K562 (cell line): ENCODE measurements at regions not wholly inside any gene's neighbourhood (a gene's known extent, or its start where the extent isn't known, plus 50 kb on each side); places are given as distances from the start of the nearest gene placed in this dataset.

Experiments
- MITF ChIP-seq: IDR thresholded peaks from 2 replicates; pipeline ENCODE4 v1.6.1; 2014; ENCODE audit warnings: antibody characterized with exemption
- NR2C1 ChIP-seq, 2 experiments: fragments of 450-650 bp; IDR thresholded peaks; 2 replicates each; pipeline ENCODE4 v1.6.1; 2017; ENCODE audit warnings: mild to moderate bottlenecking in 2 of 2, antibody characterized with exemption in 1 of 2, inconsistent platforms in 1 of 2, missing compliant biosample characterization in 1 of 2, missing genetic modification characterization in 1 of 2
- PRDM10 ChIP-seq: fragments of 450-650 bp; IDR thresholded peaks from 2 replicates; pipeline ENCODE4 v1.6.1; 2018; ENCODE audit not compliant: partially characterized antibody
- ZNF407 ChIP-seq: fragments of 450-650 bp; IDR thresholded peaks from 2 replicates; pipeline ENCODE4 v1.6.1; 2016; ENCODE audit warnings: low read depth

- TF ChIP-seq ZNF407 (no peak), MITF (no peak), NR2C1 (IDR thresholded peaks at IDR 0.05) (no peak), NR2C1 (tag; IDR thresholded peaks at IDR 0.05) (no peak), PRDM10 (peak; percentile 52)
Observed at GRCh38 chr2:16311521-16312440, 353.9 kb downstream of the CYRIA start (continued).
